Right lung (tissue), 2 donors: ENCODE measurements at regions not wholly inside any gene's neighbourhood (a gene's known extent, or its start where the extent isn't known, plus 50 kb on each side); places are given as distances from the start of the nearest gene placed in this dataset.

Experiments
- DNase-seq, 2 donors: peaks; one replicate each; pipeline ENCODE4 v3.0.0-alpha.2; 2013

- no peak for DNase-seq
These were observed 212.5 kb upstream of the DKK2 start for GRCh38 chr4:107248571-107248970.

GRCh38 chr4:107247738-107248137, 211.6 kb upstream of the DKK2 start:
- DNase-seq: peak; percentile 7 to 8

DNA sequence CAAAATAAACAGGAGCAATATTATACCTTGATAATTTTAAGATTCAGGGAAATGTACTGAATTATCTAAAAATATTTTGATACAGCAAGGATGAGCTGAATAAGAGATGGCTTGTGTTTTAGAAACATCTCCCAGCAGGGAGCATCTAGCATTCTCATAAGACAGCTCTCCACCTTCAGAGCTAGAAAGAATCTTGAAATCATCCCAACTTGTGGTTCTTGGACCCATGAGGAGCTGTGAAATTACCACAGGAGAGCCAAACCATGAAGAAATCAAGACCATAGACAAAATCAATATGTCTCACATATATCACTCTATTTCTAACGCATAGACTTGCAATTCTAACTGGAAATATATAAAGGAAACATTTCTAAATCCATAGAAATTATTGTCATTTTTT, 210.6 kb upstream of the DKK2 start:
- no peak for DNase-seq

GRCh38 chr4:107243141-107243781, 207.1 kb upstream of the DKK2 start:
- DNase-seq: no peak

DNA sequence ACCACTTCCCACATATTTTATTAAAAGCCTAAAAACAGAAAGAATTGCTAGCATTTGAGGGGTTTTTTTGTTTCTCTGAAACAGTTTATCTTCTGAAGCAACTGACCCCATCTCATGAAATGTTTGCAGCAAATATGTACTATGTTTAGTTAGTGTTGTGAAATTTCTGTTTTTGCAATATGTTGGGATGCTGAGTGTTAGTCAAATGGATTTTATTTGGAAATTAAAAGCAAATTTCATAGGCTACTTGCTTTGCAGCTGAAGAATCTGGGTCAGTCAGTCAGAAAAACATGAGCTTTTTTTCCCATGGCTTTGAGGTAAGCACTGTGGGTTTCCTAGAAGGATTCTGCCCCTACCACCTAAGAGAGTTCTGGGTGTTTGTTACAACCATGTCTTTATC, 184.9 kb upstream of the DKK2 start:
- no peak for DNase-seq

DNA sequence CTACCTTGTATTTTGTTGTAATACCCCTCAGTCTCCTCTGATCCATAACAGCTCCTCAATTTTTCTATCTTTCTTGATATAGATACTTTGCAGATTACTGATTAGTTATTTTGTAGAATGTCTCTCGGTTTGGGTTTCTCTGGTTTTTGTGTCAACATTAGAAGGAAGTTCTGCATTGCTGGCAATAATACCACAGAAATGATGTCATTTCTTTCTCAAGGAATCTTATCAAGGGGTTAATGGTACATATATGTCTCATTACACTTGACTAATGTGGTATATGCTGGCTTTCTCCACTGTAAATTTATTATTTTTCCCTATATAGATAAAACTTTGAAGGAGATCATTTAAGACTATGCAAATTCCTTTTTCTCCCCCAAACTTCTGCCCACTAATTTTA, 183.6 kb upstream of the DKK2 start:
- DNase-seq: no peak

DNA sequence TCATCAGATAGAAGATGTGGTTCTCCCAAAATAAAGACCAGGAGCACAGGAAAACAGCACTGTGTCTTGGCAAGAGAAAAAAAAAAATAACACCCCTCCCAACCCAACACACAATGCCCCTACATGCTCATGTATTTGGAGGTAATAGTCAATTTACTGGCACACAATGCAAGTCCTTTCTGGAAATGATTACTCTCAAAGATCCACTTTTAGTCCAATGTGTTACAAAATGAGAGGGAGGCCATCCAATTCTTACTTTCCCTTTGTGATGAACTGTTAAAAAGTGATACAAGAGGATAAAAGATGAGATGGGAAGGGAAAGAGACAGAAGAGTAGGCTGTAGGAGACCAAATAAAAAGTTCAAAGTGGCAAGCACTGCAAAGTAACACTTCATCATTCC, 180.3 kb upstream of the DKK2 start:
- no peak for DNase-seq

- DNase-seq: no peak
These were observed 179.1 kb upstream of the DKK2 start for GRCh38 chr4:107215222-107215621.

DNA sequence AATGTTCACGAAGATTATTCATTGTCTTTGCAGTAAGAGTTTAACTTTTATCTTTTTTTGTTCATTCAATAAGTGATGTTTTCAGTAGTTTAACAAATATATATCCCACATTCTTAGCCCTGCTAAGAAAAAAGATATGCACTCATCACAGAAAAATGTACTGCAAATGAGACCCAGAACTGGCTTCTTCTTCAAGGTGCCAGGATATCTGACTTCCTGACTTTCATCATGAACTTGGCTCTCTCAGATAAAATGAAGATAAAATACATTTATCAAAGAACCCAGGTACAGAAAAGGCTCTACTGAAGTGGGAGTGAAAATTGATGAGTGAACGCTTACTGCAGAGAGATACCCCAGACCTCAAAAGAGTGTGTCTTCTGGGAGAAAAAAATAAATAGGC, 177.8 kb upstream of the DKK2 start:
- no peak for DNase-seq

- no peak for DNase-seq
These were observed 177.3 kb upstream of the DKK2 start for GRCh38 chr4:107213410-107213809.

- DNase-seq: no peak
These were observed 176.5 kb upstream of the DKK2 start for GRCh38 chr4:107212565-107212964.

DNA sequence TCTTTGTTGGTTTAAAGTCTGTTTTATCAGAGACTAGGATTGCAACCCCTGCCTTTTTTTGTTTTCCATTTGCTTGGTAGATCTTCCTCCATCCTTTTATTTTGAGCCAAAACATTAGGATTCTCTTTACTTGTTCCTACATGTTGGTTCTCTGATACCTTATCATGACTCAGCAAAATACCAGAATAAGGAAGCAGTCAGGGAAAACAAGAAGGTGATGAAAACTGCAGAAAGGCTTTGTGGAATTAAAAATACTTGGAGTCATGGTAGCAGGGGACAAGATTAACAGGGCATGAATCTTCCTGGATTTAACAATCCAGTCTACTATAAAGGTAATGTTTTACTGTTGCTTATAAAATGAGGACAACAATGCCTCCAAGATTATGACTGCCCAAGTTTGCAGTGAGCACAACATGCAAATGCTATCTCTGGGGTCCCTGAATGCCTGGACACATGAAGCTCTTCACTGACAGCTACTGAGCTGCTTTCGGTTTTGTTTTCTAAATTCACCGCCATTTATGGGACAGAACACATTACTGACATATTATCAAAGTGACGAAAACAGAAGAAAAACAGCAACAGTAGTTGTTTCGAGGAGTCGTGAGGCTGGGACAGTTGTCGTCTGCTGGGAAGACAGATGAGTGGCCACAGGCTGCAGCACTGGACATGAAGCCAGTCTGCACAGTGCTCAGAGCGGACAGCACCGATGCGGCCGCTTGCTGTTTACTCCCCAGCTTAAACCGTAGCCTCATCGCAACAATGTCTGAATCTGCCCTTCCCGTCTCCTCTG, 174.5 kb upstream of the DKK2 start:
- DNase-seq: peak; percentile 35 to 38

GRCh38 chr4:107203733-107204132, 167.6 kb upstream of the DKK2 start:
- DNase-seq: no peak

- no peak for DNase-seq
These were observed 166.6 kb upstream of the DKK2 start for GRCh38 chr4:107202744-107203143.

DNA sequence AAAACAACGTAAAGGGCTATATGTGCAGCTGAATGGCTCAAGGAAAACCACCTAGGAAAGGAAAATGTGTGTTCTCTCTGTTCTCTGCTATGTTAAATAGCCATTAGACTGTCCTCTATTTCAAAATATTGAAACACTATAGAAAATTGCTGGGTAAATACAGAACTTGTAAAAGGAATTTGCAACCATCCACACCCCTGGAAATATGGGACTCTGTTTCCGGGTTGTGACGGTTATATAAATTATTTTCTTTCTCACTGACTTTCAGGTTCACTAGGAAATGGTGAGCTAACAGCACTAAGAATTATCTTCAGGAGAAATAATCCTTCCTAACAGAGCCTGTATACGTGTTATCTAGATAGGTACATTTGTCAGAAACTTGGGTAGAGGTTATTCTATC, 161.0 kb upstream of the DKK2 start:
- DNase-seq: no peak

DNA sequence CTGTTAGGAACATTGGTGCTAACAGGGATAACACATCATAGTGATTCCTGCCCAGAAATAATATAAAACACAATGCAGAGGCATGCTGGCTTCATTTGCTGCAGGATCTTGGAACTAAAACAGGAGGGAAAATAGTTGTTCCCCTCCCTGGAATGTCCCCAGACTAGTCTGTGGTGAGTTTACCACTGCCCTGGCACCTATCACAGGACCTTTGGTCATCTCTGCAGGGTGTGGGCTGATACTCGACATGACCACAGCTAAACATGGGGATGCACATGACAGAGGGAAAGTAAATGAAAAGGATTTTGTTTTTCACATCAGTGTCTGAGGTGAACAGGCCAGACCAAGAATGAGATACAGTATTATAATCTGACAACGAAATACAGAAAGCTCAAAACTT, 160.2 kb upstream of the DKK2 start:
- no peak for DNase-seq

DNA sequence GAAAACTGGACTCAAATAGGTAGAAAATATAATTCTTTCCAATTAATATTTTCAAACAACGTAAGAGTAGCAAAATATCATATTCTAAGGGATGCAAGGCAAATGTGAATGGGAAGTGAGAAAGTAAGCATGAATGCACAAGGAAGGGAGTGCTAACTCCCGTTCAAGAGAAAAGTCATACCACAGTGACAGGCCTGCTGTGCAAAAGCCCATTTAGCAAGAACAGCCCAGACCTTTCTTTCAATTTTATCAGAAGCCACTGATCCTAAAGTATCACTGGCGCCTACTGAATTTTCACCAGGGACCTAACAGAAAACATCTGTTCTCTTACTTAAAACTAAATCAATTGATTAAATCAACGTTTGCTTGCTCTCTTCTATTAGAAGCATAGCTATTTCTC, 157.9 kb upstream of the DKK2 start:
- DNase-seq: no peak

- DNase-seq: no peak
These were observed 156.5 kb upstream of the DKK2 start for GRCh38 chr4:107192601-107193000.

DNA sequence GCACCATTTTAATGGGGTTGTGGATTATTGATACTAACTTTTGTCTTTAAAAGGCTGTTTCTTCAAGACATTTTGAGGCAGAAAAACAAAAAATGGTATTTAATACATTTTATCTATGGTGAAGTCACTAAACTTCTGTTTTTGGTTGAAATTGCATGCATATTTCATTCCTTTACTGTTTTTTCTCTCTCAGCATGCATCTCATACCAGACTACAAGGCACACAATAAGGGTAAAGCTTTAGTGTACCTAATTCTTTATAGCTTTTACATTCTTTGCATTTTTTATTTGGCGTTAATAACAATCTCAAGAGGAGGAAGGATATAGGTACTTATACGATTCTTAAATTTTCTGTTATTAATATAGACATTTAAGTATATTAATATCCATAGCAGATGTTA, 151.0 kb upstream of the DKK2 start:
- no peak for DNase-seq

DNA sequence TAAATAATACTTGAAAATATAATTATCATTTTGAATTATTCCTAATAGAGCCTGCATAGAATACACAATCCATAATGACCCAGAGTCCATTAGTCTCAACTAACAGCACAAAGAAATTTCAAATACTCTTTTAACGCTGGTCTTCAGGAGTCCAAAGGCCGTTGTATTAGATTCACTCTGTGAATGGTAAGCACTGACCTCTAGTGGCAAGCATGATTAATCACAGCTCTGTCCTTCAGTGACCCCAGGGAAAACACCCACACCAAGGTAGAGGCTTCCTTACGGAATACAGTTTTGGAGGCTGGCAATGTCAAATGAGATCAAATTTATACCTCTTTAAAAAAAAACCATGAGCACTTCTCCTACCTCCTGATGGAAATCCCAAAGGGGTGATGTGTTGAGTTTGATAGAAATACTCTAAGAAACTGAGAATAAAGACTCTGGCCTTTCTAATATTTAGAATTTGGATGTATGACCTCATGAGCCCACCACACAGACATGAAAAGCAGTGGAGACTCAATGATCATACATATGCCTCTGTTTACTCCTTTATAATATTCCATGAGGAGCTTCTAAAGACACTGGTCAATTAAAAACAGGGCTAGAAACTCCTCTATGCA, 147.2 kb upstream of the DKK2 start:
- DNase-seq: peak; percentile 30 to 36

DNA sequence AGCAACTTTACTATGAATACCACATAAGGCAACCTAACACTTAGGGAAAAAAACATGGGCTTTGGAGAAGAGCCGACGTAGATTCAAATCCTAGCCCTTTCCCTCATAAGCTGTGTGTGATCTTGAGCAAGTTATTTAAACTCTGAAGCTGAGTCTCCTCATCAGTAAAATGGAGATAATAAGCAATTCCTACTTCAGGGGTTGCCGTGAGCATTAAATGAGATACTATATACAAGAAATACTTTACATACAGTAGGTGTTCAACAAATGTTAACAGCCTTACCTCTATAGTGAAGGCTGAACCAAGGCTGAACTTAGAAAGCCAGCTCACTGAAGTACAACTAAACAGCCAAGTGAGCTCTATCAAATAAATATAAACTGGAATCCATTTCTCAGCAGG, 146.2 kb upstream of the DKK2 start:
- DNase-seq: no peak

- no peak for DNase-seq
These were observed 130.8 kb upstream of the DKK2 start for GRCh38 chr4:107166873-107167450.

DNA sequence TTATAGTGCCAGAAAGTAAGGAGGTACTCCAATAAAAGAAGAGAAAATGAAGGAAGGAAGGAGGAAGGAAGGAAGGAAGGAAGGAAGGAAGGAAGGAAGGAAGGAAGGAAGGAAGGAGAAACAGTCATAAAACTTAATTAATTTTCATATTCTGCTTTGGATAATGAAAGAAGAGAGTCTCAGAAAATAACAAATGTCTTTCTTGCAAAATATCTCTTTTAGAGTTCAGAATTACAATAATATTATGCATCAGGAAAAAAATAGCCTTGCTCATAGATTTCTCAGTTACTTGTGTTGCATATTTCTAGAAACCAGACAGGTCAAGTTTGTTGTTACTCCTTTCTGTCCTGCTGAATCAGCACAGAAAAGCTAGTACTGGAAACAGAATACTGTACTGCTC, 130.1 kb upstream of the DKK2 start:
- DNase-seq: no peak
